Keratinocyte (primary cell): ENCODE measurements at regions not wholly inside any gene's neighbourhood (a gene's known extent, or its start where the extent isn't known, plus 50 kb on each side); places are given as distances from the start of the nearest gene placed in this dataset.

Experiments
- DNase-seq: peaks from one replicate; pipeline ENCODE4 v3.0.0-alpha.2; 2011; ENCODE audit warnings: low read depth, missing footprints, low spot score
- FAIRE-seq: peaks from 2 replicates; lab custom pipeline; 2011; peaks lifted over from hg19 to GRCh38; lab: Jason Lieb, UNC
- H2AFZ ChIP-seq: 2 replicates; pipeline ENCODE4 v1.6.0; 2012; ENCODE audit warnings: low read length, control low read depth, inconsistent platforms; ENCODE audit not compliant: control insufficient read depth
- H3K27ac ChIP-seq: 2 replicates; pipeline ENCODE4 v1.5.1; 2011; ENCODE audit warnings: low read length; ENCODE audit not compliant: control insufficient read depth, insufficient read depth
- H3K27me3 ChIP-seq: 3 replicates; pipeline ENCODE4 v1.6.0; 2011; ENCODE audit warnings: low read length; ENCODE audit not compliant: control insufficient read depth, insufficient read depth; ENCODE audit errors: extremely low read depth
- H3K36me3 ChIP-seq, 2 experiments: 2 replicates in 1 of 2; 3 replicates in 1 of 2; pipeline ENCODE4 v1.5.1; 2011; ENCODE audit warnings: low read length in 2 of 2, mild to moderate bottlenecking in 1 of 2; ENCODE audit not compliant: control insufficient read depth in 2 of 2, insufficient read depth in 2 of 2; ENCODE audit errors: extremely low read depth in 1 of 2
- H3K4me1 ChIP-seq: 3 replicates; pipeline ENCODE4 v1.5.1; 2011; ENCODE audit warnings: low read length; ENCODE audit not compliant: control insufficient read depth, insufficient read depth; ENCODE audit errors: extremely low read depth
- H3K4me2 ChIP-seq: 3 replicates; pipeline ENCODE4 v1.6.0; 2011; ENCODE audit warnings: low read depth, low read length; ENCODE audit not compliant: control insufficient read depth, insufficient read depth; ENCODE audit errors: extremely low read depth
- H3K4me3 ChIP-seq, 3 experiments: fragments of 200-600 bp in 1 of 3; sonication (generic) in 1 of 3; 2 replicates in 2 of 3; 3 replicates in 1 of 3; pipeline ENCODE4 v1.5.1; 2011 to 2016; ENCODE audit warnings: low read length in 3 of 3, mild to moderate bottlenecking in 3 of 3, control low read depth in 2 of 3, inconsistent platforms in 1 of 3, low read depth in 1 of 3, mixed read lengths in 1 of 3, mixed run types in 1 of 3, moderate library complexity in 1 of 3; ENCODE audit not compliant: control insufficient read depth in 2 of 3, insufficient read depth in 2 of 3; ENCODE audit errors: extremely low read depth in 1 of 3
- H3K79me2 ChIP-seq: 2 replicates; pipeline ENCODE4 v1.6.0; 2012; ENCODE audit warnings: low read length; ENCODE audit not compliant: control insufficient read depth, insufficient read depth
- H3K9ac ChIP-seq: 3 replicates; pipeline ENCODE4 v1.6.0; 2011; ENCODE audit warnings: low read length; ENCODE audit not compliant: control insufficient read depth, insufficient read depth; ENCODE audit errors: extremely low read depth
- H3K9me1 ChIP-seq: 3 replicates; pipeline ENCODE4 v1.6.0; 2011; ENCODE audit warnings: low read length; ENCODE audit not compliant: control insufficient read depth, insufficient read depth; ENCODE audit errors: extremely low read depth
- H3K9me3 ChIP-seq: 2 replicates; pipeline ENCODE4 v1.5.1; 2012; ENCODE audit warnings: low read depth, low read length; ENCODE audit not compliant: control insufficient read depth
- H4K20me1 ChIP-seq: 3 replicates; pipeline ENCODE4 v1.6.0; 2011; ENCODE audit warnings: low read length; ENCODE audit not compliant: control insufficient read depth, insufficient read depth; ENCODE audit errors: extremely low read depth
- EZH2 ChIP-seq: IDR thresholded peaks from one replicate; pipeline ENCODE4 v1.6.1; 2012; ENCODE audit warnings: inconsistent platforms, mild to moderate bottlenecking, low read length, moderate library complexity
- dilution Hi-C: fragments of 300-500 bp; cut with MboI; formaldehyde crosslinking; loops from one replicate; pipeline ENCODE4 v1.7.0; 2020; ENCODE audit warnings: low sequenced_read_pairs; ENCODE audit not compliant: extremely low pct_ligation_motif_present
- TF ChIP-seq, protein P1 (sequence below), 3 experiments: IDR thresholded peaks in 1 of 3; conservative IDR thresholded peaks in 1 of 3; optimal IDR thresholded peaks in 1 of 3; 2 replicates in 2 of 3; 3 replicates in 1 of 3; pipeline versions ENCODE3 to v1.5.1; 2011; ENCODE audit warnings: low read length in 3 of 3, mild to moderate bottlenecking in 3 of 3, moderate library complexity in 2 of 3, control low read depth in 1 of 3, inconsistent platforms in 1 of 3; ENCODE audit not compliant: insufficient read depth in 2 of 3; ENCODE audit errors: extremely low read depth in 1 of 3

DNA sequence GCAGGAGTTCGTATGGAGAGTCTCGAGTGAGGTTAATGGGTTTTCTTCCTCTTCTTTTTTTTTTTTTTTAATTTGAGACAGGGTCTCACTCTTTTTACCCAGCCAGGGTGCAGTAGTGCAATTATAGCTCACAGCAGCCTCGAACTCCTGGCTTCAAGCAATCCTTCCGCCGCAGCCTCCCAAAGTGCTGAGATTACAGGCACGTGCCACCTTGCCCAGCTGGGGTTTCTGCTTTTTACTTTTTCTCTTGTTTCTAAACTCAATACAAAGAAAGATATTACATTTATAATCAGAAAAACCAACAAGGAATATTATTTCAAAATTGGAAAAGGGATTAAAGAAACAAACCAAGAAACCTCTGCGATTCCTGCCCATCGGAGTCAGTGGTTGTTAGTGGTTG is 175.9 kb downstream of the SEC14L1 start:
- H3K9me1 ChIP-seq: peaks cover 5% of the 10 kb centered on the region
- peaks cover 19% of the 10 kb centered on the region for H4K20me1 ChIP-seq
- H3K36me3 ChIP-seq: peaks cover 19 to 37% of the 10 kb centered on the region in 2 experiments
- dilution Hi-C loops: no loop called here
- peak overlapping the region; percentile 44 for H3K9ac ChIP-seq
- H3K27me3 ChIP-seq: no peaks in the 10 kb centered on the region
- no peaks in the 10 kb centered on the region for H3K9me3 ChIP-seq
- H3K79me2 ChIP-seq: peaks cover 76% of the 10 kb centered on the region
- no peak overlapping the region for H2AFZ ChIP-seq
- FAIRE-seq: no peak
- no peak overlapping the region for H3K4me2 ChIP-seq
- peaks cover 50% of the 10 kb centered on the region for H3K4me1 ChIP-seq
- no peak for DNase-seq
- TF ChIP-seq EZH2: no peak
- TF ChIP-seq, protein P1, sequence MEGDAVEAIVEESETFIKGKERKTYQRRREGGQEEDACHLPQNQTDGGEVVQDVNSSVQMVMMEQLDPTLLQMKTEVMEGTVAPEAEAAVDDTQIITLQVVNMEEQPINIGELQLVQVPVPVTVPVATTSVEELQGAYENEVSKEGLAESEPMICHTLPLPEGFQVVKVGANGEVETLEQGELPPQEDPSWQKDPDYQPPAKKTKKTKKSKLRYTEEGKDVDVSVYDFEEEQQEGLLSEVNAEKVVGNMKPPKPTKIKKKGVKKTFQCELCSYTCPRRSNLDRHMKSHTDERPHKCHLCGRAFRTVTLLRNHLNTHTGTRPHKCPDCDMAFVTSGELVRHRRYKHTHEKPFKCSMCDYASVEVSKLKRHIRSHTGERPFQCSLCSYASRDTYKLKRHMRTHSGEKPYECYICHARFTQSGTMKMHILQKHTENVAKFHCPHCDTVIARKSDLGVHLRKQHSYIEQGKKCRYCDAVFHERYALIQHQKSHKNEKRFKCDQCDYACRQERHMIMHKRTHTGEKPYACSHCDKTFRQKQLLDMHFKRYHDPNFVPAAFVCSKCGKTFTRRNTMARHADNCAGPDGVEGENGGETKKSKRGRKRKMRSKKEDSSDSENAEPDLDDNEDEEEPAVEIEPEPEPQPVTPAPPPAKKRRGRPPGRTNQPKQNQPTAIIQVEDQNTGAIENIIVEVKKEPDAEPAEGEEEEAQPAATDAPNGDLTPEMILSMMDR (optimal IDR thresholded peaks at IDR 0.05 in 1 of 3, IDR thresholded peaks at IDR 0.05 in 1 of 3, conservative IDR thresholded peaks at IDR 0.05 in 1 of 3; ENCODE audit: extremely low read depth in 1 of 3, insufficient read depth in 2 of 3, low read length in 3 of 3): no peak
- peak overlapping the region; percentile 63 for H3K27ac ChIP-seq
- H3K4me3 ChIP-seq: no peak overlapping the region

DNA sequence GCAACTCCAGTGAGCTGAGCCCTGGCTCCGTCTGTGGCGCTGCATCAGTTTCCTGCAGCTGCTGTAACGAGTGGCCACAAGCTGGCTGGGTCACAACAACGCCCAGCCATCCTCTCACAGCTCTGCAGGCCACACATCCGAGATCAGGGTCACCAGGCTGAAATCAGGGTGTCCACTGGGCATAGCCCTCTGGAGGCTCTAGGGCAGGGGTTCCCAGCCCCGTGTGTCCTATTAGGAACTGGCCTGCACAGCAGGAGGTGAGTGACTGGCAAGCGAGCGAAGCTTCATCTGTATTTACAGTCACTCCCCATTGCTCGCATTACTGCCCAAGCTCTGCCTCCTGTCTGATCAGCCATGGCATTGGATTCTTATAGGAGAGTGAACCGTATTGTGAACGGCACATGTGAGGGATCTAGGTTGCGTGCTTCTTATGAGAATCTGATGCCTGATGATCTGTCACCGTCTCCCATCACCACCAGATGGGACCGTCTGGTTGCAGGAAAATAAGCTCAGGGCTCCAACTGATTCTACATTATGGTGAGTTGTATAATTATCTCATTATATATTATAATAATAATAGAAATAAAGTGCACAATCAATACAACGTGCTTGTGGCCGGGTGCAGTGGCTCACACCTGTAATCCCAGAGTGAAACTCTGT is 176.5 kb downstream of the SEC14L1 start:
- Histone ChIP-seq H3K9me1 (peaks cover 5% of the 10 kb centered on the region), H3K79me2 (peaks cover 76% of the 10 kb centered on the region), H3K36me3 (peaks cover 16 to 32% of the 10 kb centered on the region in 2 experiments), H2AFZ (no peak overlapping the region), H4K20me1 (peaks cover 14% of the 10 kb centered on the region), H3K9me3 (no peaks in the 10 kb centered on the region), H3K9ac (no peak overlapping the region), H3K4me2 (no peak overlapping the region), H3K27me3 (no peaks in the 10 kb centered on the region), H3K27ac (no peak overlapping the region), H3K4me3 (no peak overlapping the region), H3K4me1 (peaks cover 56% of the 10 kb centered on the region)
- DNase-seq: no peak
- dilution Hi-C loops: no loop called here
- TF ChIP-seq EZH2: no peak
- TF ChIP-seq, protein P1 (optimal IDR thresholded peaks at IDR 0.05 in 1 of 3, IDR thresholded peaks at IDR 0.05 in 1 of 3, conservative IDR thresholded peaks at IDR 0.05 in 1 of 3; ENCODE audit: extremely low read depth in 1 of 3, insufficient read depth in 2 of 3, low read length in 3 of 3): no peak
- no peak for FAIRE-seq
